Heart right ventricle (tissue), 16 donors: ENCODE measurements at regions not wholly inside any gene's neighbourhood (a gene's known extent, or its start where the extent isn't known, plus 50 kb on each side); places are given as distances from the start of the nearest gene placed in this dataset.

Source experiments
- ATAC-seq, 8 donors: fragments of 200-7000 bp; cut with Tn5 transposase; one replicate each; pipeline ENCODE4 v1.9.1; 2020; ENCODE audit warnings: mild to moderate bottlenecking in 8 of 8, moderate library complexity in 8 of 8, moderate number of reproducible peaks in 1 of 8
- DNase-seq, 2 donors: peaks; one replicate each; pipeline ENCODE4 v3.0.0-alpha.2; 2020
- H3K27ac ChIP-seq, 10 donors: fragments of 200-600 bp; sonication (generic) in 2 of 10; one replicate each; pipeline versions ENCODE4 v1.5.0 to v1.8.0; 2020 to 2022; ENCODE audit warnings: mild to moderate bottlenecking in 3 of 10
- H3K27me3 ChIP-seq, 7 donors: fragments of 200-600 bp; one replicate each; pipeline ENCODE4 v1.8.0; 2021 to 2022; ENCODE audit warnings: mild to moderate bottlenecking in 2 of 7
- H3K36me3 ChIP-seq, 9 donors: fragments of 200-600 bp; sonication (generic) in 1 of 9; one replicate each; pipeline versions ENCODE4 v1.5.0 to v1.8.0; 2020 to 2022; ENCODE audit warnings: mild to moderate bottlenecking in 2 of 9
- H3K4me1 ChIP-seq, 9 donors: fragments of 200-600 bp; sonication (generic) in 1 of 9; one replicate each; pipeline versions ENCODE4 v1.5.0 to v1.8.0; 2020 to 2022; ENCODE audit warnings: mild to moderate bottlenecking in 4 of 9
- H3K4me3 ChIP-seq, 10 donors: fragments of 200-600 bp; sonication (generic) in 2 of 10; one replicate each; pipeline versions ENCODE4 v1.5.0 to v1.8.0; 2020 to 2022; ENCODE audit warnings: mild to moderate bottlenecking in 7 of 10, moderate library complexity in 2 of 10
- H3K9me3 ChIP-seq, 11 donors: fragments of 200-600 bp in 10 of 11; sonication (generic) in 2 of 11; one replicate each; pipeline versions ENCODE4 v1.5.0 to v1.8.0; 2013 to 2022; ENCODE audit warnings: mild to moderate bottlenecking in 2 of 11, control low read depth in 1 of 11, moderate library complexity in 1 of 11
- CTCF ChIP-seq, 9 donors: fragments of 200-600 bp; sonication (generic) in 2 of 9; IDR thresholded peaks; one replicate each; pipeline versions ENCODE4 v1.5.0 to v1.8.0; 2021 to 2022; ENCODE audit warnings: antibody characterized with exemption in 9 of 9, mild to moderate bottlenecking in 5 of 9, moderate library complexity in 1 of 9
- WGBS, 2 donors: extraction: QIAGEN DNeasy Blood & Tissue Kit; methylation state at CpG; one replicate each; pipeline ENCODE4 v1.1.7; 2013; ENCODE audit warnings: inconsistent platforms in 1 of 2; 5-methylcytosine and 5-hydroxymethylcytosine counted together
- intact Hi-C, 10 donors: fragments of 100-400 bp; cut with DNase I; formaldehyde crosslinking; loops; one replicate each; pipeline versions ENCODE4 v1.11.1 to v1.14.2; 2022
- donor health status: Arrhythmogenic right ventricular cardiomyopathy.
- donor health status: ischemic (EF 13 %, LVEDD 7.1; RV severe dilation, severe dysfunction).
- donor health status: healthy with polysubstance abuse.
- donor health status: DM: no; HTN: yes; CAD: no.
- donor health status: DM: no; HTN: no; CAD: no.
- donor health status: ischemic (EF 25% LVEDD 6.9; RV normal size, moderate dysfunction).
- donor health status: ischemic (EF 25% LVEDD 5.7; RV mildly dilated, moderate dysfunction).
- donor health status: healthy.
- donor health status: DM: yes; HTN: yes; CAD: no.
- donor health status: Ischemic cardiomyopathy.
- donor health status: ischemic (EF 35%, LVEDD 5.7; RV mildly dilated, moderate dysfunction).
- donor health status: nonischemic (EF 11% LVEDD 7.7; RV severe dilation, severe dysfunction).
- donor health status: DM: yes; HTN: yes; CAD: no.
- donor health status: PGD.
- donor health status: ischemic (EF 29% LVEDD 5.4; RV normal size, mild dysfunction).
- donor health status: nonischemic (EF 23%, LVEDD 6.1; RV moderate dilation, normal function).

- peaks cover 0 to 8% (median 0%) of the 10 kb centered on the region in 9 donors for H3K36me3 ChIP-seq
- ATAC-seq (peak; percentile 74 to 98 (median 92)), DNase-seq (peak; percentile 69 to 81)
- no peaks in the 10 kb centered on the region for H3K9me3 ChIP-seq
- H3K4me3 ChIP-seq: no peak overlapping the region
- TF ChIP-seq CTCF (IDR thresholded peaks at IDR 0.05): peak in 1 of 9 donors; percentile 20
- peaks cover 6 to 19% (median 15%) of the 10 kb centered on the region in 9 donors for H3K4me1 ChIP-seq
- H3K27ac ChIP-seq: peak overlapping the region; percentile 0 to 82 (median 61)
- H3K27me3 ChIP-seq: peaks cover 0 to 7% (median 0%) of the 10 kb centered on the region in 7 donors
- intact Hi-C loops: loop anchor here in 3 of 10 donors (1.0 to 5.0 kb wide), 4 partner anchors 32 to 266 kb away; no protein-coding TSS in a partner anchor
- 37 to 38% methylated on average over 23 of the region's 23 CpGs for WGBS, 2 donors
Measured at GRCh38 chr6:170011204-170012036, 260.0 kb downstream of the ERMARD start.

GRCh38 chr6:170010665-170011203, 259.3 kb downstream of the ERMARD start:
- H3K27ac ChIP-seq: peak overlapping the region; percentile 0 to 82 (median 61)
- no peak overlapping the region for H3K4me3 ChIP-seq
- ATAC-seq: peak in 3 of 8 donors; percentile 4 to 19 (median 9)
- no peak for DNase-seq
- H3K9me3 ChIP-seq: no peaks in the 10 kb centered on the region
- H3K4me1 ChIP-seq: peaks cover 6 to 23% (median 15%) of the 10 kb centered on the region in 9 donors
- peaks cover 0 to 7% (median 0%) of the 10 kb centered on the region in 7 donors for H3K27me3 ChIP-seq
- no peak for TF ChIP-seq CTCF (IDR thresholded peaks at IDR 0.05)
- WGBS, 2 donors: 63 to 73% methylated on average over 13 of the region's 13 CpGs
- intact Hi-C loops: loop anchor here in 3 of 10 donors (1.0 to 5.0 kb wide), 4 partner anchors 33 to 267 kb away; no protein-coding TSS in a partner anchor
- H3K36me3 ChIP-seq: peaks cover 0 to 8% (median 0%) of the 10 kb centered on the region in 9 donors

- Histone ChIP-seq H3K36me3 (no peaks in the 10 kb centered on the region), H3K9me3 (peaks cover 0 to 16% (median 3%) of the 10 kb centered on the region in 11 donors), H3K4me3 (no peak overlapping the region), H3K4me1 (peaks cover 6 to 30% (median 15%) of the 10 kb centered on the region in 9 donors), H3K27me3 (peaks cover 0 to 3% (median 0%) of the 10 kb centered on the region in 7 donors), H3K27ac (no peak overlapping the region)
- DNase-seq (no peak), ATAC-seq (no peak)
- TF ChIP-seq CTCF (IDR thresholded peaks at IDR 0.05): no peak
- 90 to 92% methylated on average over 16 of the region's 16 CpGs for WGBS, 2 donors
- intact Hi-C loops: no loop called here
Measured at GRCh38 chr6:170008294-170008785, 256.9 kb downstream of the ERMARD start.
